Erythroblast (primary cell): ENCODE measurements at regions not wholly inside any gene's neighbourhood (a gene's known extent, or its start where the extent isn't known, plus 50 kb on each side); places are given as distances from the start of the nearest gene placed in this dataset.

Source experiments
- GATA1 ChIP-seq: IDR thresholded peaks from 2 replicates; pipeline ENCODE4 v1.6.1; 2011; ENCODE audit warnings: low read depth, mild to moderate bottlenecking, control low read depth, low read length, moderate library complexity
- POLR2A ChIP-seq: IDR thresholded peaks from 2 replicates; pipeline ENCODE4 v1.6.1; 2011; ENCODE audit warnings: mild to moderate bottlenecking, low read length

DNA sequence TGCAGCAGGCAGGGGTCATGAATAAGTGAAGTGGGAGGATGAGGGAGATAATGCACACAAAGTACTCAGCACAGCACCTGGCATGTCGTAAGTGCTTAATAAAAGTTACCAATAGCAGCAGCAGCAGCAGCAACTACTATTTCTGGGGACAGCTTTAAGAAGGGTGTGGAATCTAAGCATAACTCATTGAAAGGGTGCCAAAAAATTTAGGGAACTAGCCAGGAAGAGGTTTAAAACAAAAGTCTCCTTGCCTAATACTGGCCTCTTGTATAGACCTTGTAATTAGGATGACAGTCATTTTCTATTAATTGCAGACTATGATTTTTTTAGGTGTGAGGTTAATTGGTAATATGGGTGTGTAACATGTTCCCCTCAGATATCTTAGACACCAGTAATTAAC, 179.9 kb downstream of the PTPN11 start:
- TF ChIP-seq POLR2A (no peak), GATA1 (no peak)
